WTC11 (cell line): ENCODE measurements at regions not wholly inside any gene's neighbourhood (a gene's known extent, or its start where the extent isn't known, plus 50 kb on each side); places are given as distances from the start of the nearest gene placed in this dataset.

Experiments used
- ATAC-seq: fragments of 200-7000 bp; cut with Tn5 transposase; 2 replicates; pipeline ENCODE4 v1.10.0; 2021; ENCODE audit warnings: mild to moderate bottlenecking, moderate library complexity
- CTCF ChIA-PET: fragments of 300-600 bp; sonication (Branson Sonifier 250); formaldehyde crosslinking; loops from one replicate; lab custom pipeline; 2021; ENCODE audit warnings: antibody characterized with exemption; lab: Charles Lee
- POLR2A ChIA-PET: fragments of 350-600 bp; sonication (Branson Sonifier 250); formaldehyde crosslinking; loops from one replicate; lab custom pipeline; 2021; ENCODE audit warnings: antibody characterized with exemption; lab: Charles Lee
- DNase-seq: peaks from one replicate; pipeline ENCODE4 v3.0.0; 2021; ENCODE audit warnings: low spot score
- H3K27ac Mint-ChIP-seq: 2 replicates; pipeline ENCODE4 v1.8.0; 2021; ENCODE audit warnings: mixed read lengths
- H3K27me3 Mint-ChIP-seq: 2 replicates; pipeline ENCODE4 v1.8.0; 2021; ENCODE audit warnings: low read depth, mild to moderate bottlenecking, moderate library complexity, mixed read lengths
- H3K36me3 Mint-ChIP-seq: 2 replicates; pipeline ENCODE4 v1.8.0; 2021; ENCODE audit warnings: mixed read lengths
- H3K4me1 Mint-ChIP-seq: 2 replicates; pipeline ENCODE4 v1.8.0; 2022; ENCODE audit warnings: mixed read lengths
- H3K4me3 Mint-ChIP-seq: 2 replicates; pipeline ENCODE4 v1.8.0; 2021; ENCODE audit warnings: mild to moderate bottlenecking, moderate library complexity, mixed read lengths
- H3K9me3 Mint-ChIP-seq: 2 replicates; pipeline ENCODE4 v1.8.0; 2021; ENCODE audit warnings: mixed read lengths
- AFF4 ChIP-seq: sonication (generic); formaldehyde crosslinking; IDR thresholded peaks from 2 replicates; pipeline ENCODE4 v1.8.1; 2023; ENCODE audit warnings: mild to moderate bottlenecking, missing genetic modification reagents, borderline replicate concordance
- CBFB ChIP-seq: sonication (generic); formaldehyde crosslinking; IDR thresholded peaks from 2 replicates; pipeline ENCODE4 v1.8.1; 2022; ENCODE audit warnings: mild to moderate bottlenecking, low read depth, missing genetic modification reagents
- E2F4 ChIP-seq: sonication (generic); formaldehyde crosslinking; IDR thresholded peaks from 2 replicates; pipeline ENCODE4 v1.8.1; 2022; ENCODE audit warnings: low read depth, mild to moderate bottlenecking, moderate library complexity, missing genetic modification reagents, borderline replicate concordance
- E2F5 ChIP-seq: sonication (generic); formaldehyde crosslinking; IDR thresholded peaks from 2 replicates; pipeline ENCODE4 v1.8.1; 2022; ENCODE audit warnings: mild to moderate bottlenecking, moderate library complexity, missing genetic modification reagents
- ESRRA ChIP-seq: sonication (generic); formaldehyde crosslinking; IDR thresholded peaks from 2 replicates; pipeline ENCODE4 v1.8.1; 2022; ENCODE audit warnings: mild to moderate bottlenecking, missing genetic modification reagents, borderline replicate concordance
- GABPB1 ChIP-seq: sonication (generic); formaldehyde crosslinking; IDR thresholded peaks from 2 replicates; pipeline ENCODE4 v1.8.1; 2023; ENCODE audit warnings: mild to moderate bottlenecking, missing genetic modification reagents
- HMGA2 ChIP-seq: fragments of 250-450 bp; sonication (Bioruptor Pico); IDR thresholded peaks from 2 replicates; pipeline ENCODE4 v1.4.0; 2021; ENCODE audit warnings: mild to moderate bottlenecking, moderate library complexity
- NFATC4 ChIP-seq: fragments of 250-450 bp; sonication (Bioruptor Pico); IDR thresholded peaks from 2 replicates; pipeline ENCODE4 v1.9.0; 2021; ENCODE audit warnings: mild to moderate bottlenecking
- NR3C1 ChIP-seq: sonication (generic); formaldehyde crosslinking; conservative IDR thresholded peaks from 2 replicates; pipeline ENCODE4 v1.8.1; 2023; ENCODE audit warnings: low read depth, mild to moderate bottlenecking, missing genetic modification reagents
- RELA ChIP-seq: sonication (generic); formaldehyde crosslinking; IDR thresholded peaks from 2 replicates; pipeline ENCODE4 v1.8.1; 2022; ENCODE audit warnings: missing genetic modification reagents, mild to moderate bottlenecking, borderline replicate concordance
- SMAD4 ChIP-seq: sonication (generic); formaldehyde crosslinking; IDR thresholded peaks from 2 replicates; pipeline ENCODE4 v1.8.0; 2022; ENCODE audit warnings: mild to moderate bottlenecking, missing genetic modification reagents
- TEAD4 ChIP-seq: sonication (generic); formaldehyde crosslinking; IDR thresholded peaks from 2 replicates; pipeline ENCODE4 v1.8.0; 2022; ENCODE audit warnings: mild to moderate bottlenecking, missing genetic modification reagents
- TP53 ChIP-seq: sonication (generic); formaldehyde crosslinking; IDR thresholded peaks from 2 replicates; pipeline ENCODE4 v1.8.1; 2023; ENCODE audit warnings: mild to moderate bottlenecking, missing genetic modification reagents
- ZBTB43 ChIP-seq: sonication (generic); formaldehyde crosslinking; IDR thresholded peaks from 2 replicates; pipeline ENCODE4 v1.8.1; 2023; ENCODE audit warnings: mild to moderate bottlenecking, missing genetic modification reagents
- ZMAT4 ChIP-seq: fragments of 250-450 bp; sonication (Bioruptor Pico); IDR thresholded peaks from 2 replicates; pipeline ENCODE4 v1.9.0; 2021; ENCODE audit warnings: mild to moderate bottlenecking
- ZNF121 ChIP-seq: sonication (generic); formaldehyde crosslinking; IDR thresholded peaks from 2 replicates; pipeline ENCODE4 v1.8.0; 2023; ENCODE audit warnings: missing genetic modification reagents
- ZNF219 ChIP-seq: sonication (generic); formaldehyde crosslinking; IDR thresholded peaks from 2 replicates; pipeline ENCODE4 v1.8.0; 2023; ENCODE audit warnings: missing genetic modification reagents, mild to moderate bottlenecking, borderline replicate concordance
- ZNF396 ChIP-seq: fragments of 250-450 bp; sonication (Bioruptor Pico); IDR thresholded peaks from 2 replicates; pipeline ENCODE4 v1.8.0; 2021; ENCODE audit warnings: mild to moderate bottlenecking, moderate library complexity, borderline replicate concordance
- TF ChIP-seq, protein P1 (sequence below): sonication (generic); formaldehyde crosslinking; IDR thresholded peaks from 2 replicates; pipeline ENCODE4 v1.8.0; 2022; ENCODE audit warnings: mild to moderate bottlenecking, missing genetic modification reagents
- TF ChIP-seq, protein P2 (sequence below): fragments of 200-600 bp; IDR thresholded peaks from 2 replicates; pipeline ENCODE4 v1.8.0; 2022; ENCODE audit warnings: antibody characterized with exemption
- TF ChIP-seq, protein P3 (sequence below): sonication (generic); formaldehyde crosslinking; IDR thresholded peaks from 2 replicates; pipeline ENCODE4 v1.8.0; 2022; ENCODE audit warnings: mild to moderate bottlenecking, missing genetic modification reagents
- TF ChIP-seq, protein P4 (sequence below): fragments of 250-450 bp; sonication (Bioruptor Pico); IDR thresholded peaks from 2 replicates; pipeline ENCODE4 v1.9.0; 2021; ENCODE audit warnings: moderate library complexity, mild to moderate bottlenecking, inconsistent platforms, borderline replicate concordance

GRCh38 chr1:20410503-20410902 is 75.5 kb downstream of the CAMK2N1 start (continued):
- TF ChIP-seq AFF4 (no peak), GABPB1 (no peak), TEAD4 (CRISPR knock-in tag) (no peak), ZNF219 (CRISPR knock-in tag) (no peak), ZBTB43 (CRISPR knock-in tag) (no peak), CBFB (CRISPR knock-in tag) (no peak), ZMAT4 (CRISPR knock-in tag) (no peak)

- DNase-seq: no peak
- ChIA-PET POLR2A (no interaction called here), CTCF (interaction anchor here (1.1 to 1.7 kb wide), 3 partner anchors 21 to 48 kb away, joined by 4 to 6 read pairs (median 4); no protein-coding TSS in a partner anchor)
- TF ChIP-seq SMAD4 (CRISPR knock-in tag): no peak
- no peak for TF ChIP-seq ZNF121 (CRISPR knock-in tag)
- TF ChIP-seq RELA (CRISPR knock-in tag): no peak
- no peak overlapping the region for H3K4me3 Mint-ChIP-seq
- peaks cover 11% of the 10 kb centered on the region for H3K4me1 Mint-ChIP-seq
- no peak for ATAC-seq
- H3K27me3 Mint-ChIP-seq: peaks cover 100% of the 10 kb centered on the region
- 0 out of 2 replicates have a peak, but pooled peaks cover 4% of the 10 kb centered on the region for H3K9me3 Mint-ChIP-seq
- H3K36me3 Mint-ChIP-seq: no peaks in the 10 kb centered on the region
- H3K27ac Mint-ChIP-seq: no peak overlapping the region
Measured at GRCh38 chr1:20409971-20410370, 76.0 kb downstream of the CAMK2N1 start.

DNA sequence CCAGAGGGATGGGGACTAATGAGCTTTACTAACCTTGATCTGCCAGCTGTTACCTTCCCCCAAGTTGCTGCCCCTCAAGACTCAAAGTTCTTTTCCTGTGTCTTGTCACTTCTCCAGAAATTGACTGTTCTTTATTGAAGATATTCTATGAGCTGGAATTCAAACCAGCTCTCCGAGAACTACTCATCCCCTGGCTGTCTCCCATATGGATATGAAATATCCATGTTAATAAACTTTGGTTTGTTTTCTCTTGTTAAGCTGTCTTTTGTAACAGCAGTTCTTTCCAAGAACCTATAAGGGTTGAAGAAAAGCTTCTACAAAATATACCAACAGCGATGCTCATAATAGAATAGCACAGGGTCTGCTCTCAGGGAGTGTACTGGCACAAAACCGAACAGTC is 77.0 kb downstream of the CAMK2N1 start:
- H3K4me1 Mint-ChIP-seq: peaks cover 13% of the 10 kb centered on the region
- H3K27ac Mint-ChIP-seq: no peak overlapping the region
- DNase-seq (no peak), ATAC-seq (no peak)
- H3K4me3 Mint-ChIP-seq: no peak overlapping the region
- ChIA-PET CTCF (interaction anchor here (1.3 kb wide), 1 partner anchor 22 kb away, joined by 4 read pairs; no protein-coding TSS in a partner anchor), POLR2A (no interaction called here)
- 0 out of 2 replicates have a peak, but pooled peaks cover 4% of the 10 kb centered on the region for H3K9me3 Mint-ChIP-seq
- H3K27me3 Mint-ChIP-seq: peaks cover 100% of the 10 kb centered on the region
- H3K36me3 Mint-ChIP-seq: no peaks in the 10 kb centered on the region
- no peak for TF ChIP-seq E2F5 (CRISPR knock-in tag)
- TF ChIP-seq, protein P1, sequence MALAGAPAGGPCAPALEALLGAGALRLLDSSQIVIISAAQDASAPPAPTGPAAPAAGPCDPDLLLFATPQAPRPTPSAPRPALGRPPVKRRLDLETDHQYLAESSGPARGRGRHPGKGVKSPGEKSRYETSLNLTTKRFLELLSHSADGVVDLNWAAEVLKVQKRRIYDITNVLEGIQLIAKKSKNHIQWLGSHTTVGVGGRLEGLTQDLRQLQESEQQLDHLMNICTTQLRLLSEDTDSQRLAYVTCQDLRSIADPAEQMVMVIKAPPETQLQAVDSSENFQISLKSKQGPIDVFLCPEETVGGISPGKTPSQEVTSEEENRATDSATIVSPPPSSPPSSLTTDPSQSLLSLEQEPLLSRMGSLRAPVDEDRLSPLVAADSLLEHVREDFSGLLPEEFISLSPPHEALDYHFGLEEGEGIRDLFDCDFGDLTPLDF: no peak
- TF ChIP-seq, protein P2, sequence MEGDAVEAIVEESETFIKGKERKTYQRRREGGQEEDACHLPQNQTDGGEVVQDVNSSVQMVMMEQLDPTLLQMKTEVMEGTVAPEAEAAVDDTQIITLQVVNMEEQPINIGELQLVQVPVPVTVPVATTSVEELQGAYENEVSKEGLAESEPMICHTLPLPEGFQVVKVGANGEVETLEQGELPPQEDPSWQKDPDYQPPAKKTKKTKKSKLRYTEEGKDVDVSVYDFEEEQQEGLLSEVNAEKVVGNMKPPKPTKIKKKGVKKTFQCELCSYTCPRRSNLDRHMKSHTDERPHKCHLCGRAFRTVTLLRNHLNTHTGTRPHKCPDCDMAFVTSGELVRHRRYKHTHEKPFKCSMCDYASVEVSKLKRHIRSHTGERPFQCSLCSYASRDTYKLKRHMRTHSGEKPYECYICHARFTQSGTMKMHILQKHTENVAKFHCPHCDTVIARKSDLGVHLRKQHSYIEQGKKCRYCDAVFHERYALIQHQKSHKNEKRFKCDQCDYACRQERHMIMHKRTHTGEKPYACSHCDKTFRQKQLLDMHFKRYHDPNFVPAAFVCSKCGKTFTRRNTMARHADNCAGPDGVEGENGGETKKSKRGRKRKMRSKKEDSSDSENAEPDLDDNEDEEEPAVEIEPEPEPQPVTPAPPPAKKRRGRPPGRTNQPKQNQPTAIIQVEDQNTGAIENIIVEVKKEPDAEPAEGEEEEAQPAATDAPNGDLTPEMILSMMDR: no peak
- TF ChIP-seq TP53 (CRISPR knock-in tag): no peak
- no peak for TF ChIP-seq E2F4 (CRISPR knock-in tag)
- no peak for TF ChIP-seq NR3C1
- TF ChIP-seq, protein P3, sequence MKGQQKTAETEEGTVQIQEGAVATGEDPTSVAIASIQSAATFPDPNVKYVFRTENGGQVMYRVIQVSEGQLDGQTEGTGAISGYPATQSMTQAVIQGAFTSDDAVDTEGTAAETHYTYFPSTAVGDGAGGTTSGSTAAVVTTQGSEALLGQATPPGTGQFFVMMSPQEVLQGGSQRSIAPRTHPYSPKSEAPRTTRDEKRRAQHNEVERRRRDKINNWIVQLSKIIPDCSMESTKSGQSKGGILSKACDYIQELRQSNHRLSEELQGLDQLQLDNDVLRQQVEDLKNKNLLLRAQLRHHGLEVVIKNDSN (CRISPR knock-in tag): no peak
- no peak for TF ChIP-seq NFATC4 (CRISPR knock-in tag)
- no peak for TF ChIP-seq ZNF396 (CRISPR knock-in tag)
- TF ChIP-seq, protein P4, sequence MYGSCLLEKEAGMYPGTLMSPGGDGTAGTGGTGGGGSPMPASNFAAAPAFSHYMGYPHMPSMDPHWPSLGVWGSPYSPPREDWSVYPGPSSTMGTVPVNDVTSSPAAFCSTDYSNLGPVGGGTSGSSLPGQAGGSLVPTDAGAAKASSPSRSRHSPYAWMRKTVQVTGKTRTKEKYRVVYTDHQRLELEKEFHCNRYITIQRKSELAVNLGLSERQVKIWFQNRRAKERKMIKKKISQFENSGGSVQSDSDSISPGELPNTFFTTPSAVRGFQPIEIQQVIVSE: no peak
- TF ChIP-seq HMGA2 (CRISPR knock-in tag): no peak
- no peak for TF ChIP-seq ESRRA
